ENCODE measurements at regions not wholly inside any gene's neighbourhood (a gene's known extent, or its start where the extent isn't known, plus 50 kb on each side); places are given as distances from the start of the nearest gene placed in this dataset.
"Not testable (repeated sequence)": the region's sequence is repeated elsewhere in the genome, so short reads cannot be mapped to it uniquely, and the experiment has no call there.

DNA sequence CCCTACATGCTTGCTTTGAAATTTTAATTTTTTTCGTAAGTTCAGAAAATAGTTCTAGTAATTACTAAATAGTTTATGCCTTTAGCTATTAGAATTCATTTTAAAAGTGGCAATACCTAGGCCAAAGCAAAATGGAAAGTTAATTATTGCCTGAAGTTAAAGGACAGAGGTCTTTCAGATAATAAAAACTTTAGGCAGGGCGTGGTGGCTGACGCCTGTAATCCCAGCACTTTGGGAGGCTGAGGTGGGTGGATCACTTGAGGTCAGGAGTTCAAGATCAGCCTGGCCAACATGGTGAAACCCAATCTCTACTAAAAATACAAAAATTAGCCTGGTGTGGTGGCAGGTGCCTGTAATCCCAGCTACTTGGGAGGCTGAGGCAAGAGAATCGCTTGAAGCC lies 65.9 kb upstream of the MARCKS start:
- CTCF ChIA-PET: interaction anchor here in 1 of 2 donors (0.7 kb wide), 1 partner anchor 1055 kb away, joined by 3 read pairs; no protein-coding TSS in a partner anchor

DNA sequence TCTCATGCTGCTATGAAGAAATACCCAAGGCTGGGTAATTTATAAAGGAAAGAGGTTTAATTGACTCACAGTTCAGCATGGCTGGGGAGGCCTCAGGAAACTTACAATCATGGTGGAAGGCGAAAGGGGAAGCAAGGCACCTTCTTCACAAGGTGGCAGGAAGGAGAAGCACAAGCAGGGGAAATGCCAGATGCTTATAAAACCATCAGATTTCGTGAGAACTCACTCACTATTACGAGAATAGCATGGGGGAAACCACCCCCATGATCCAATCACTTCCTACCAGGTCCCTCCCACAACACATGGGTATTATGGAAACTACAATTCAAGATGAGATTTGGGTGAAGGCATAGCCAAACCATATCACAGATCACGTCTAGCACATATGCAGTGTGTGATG lies 61.8 kb upstream of the MARCKS start:
- H3K27ac Mint-ChIP-seq; H3K4me3 ChIP-seq (ENCODE audit: control insufficient read depth in 1 of 2, extremely low read depth in 1 of 2, low read length in 1 of 2); POLR2A ChIA-PET; ATAC-seq (replicated peaks in 1 of 4); DNase-seq; H3K4me1 Mint-ChIP-seq; H3K9me3 Mint-ChIP-seq; H3K9me3 ChIP-seq; H3K27me3 Mint-ChIP-seq; H3K4me3 Mint-ChIP-seq; H3K36me3 ChIP-seq (ENCODE audit: control insufficient read depth in 2 of 2, extremely low read depth in 1 of 2, insufficient read depth in 1 of 2, low read length in 1 of 2); H3K27ac ChIP-seq (ENCODE audit: low read length); H3K27me3 ChIP-seq (replicated peaks in 1 of 2; ENCODE audit: control insufficient read depth in 2 of 2, extremely low read depth in 1 of 2, insufficient read depth in 2 of 2, low read length in 1 of 2); H3K4me1 ChIP-seq (ENCODE audit: control insufficient read depth in 1 of 2, extremely low read depth in 1 of 2, insufficient read depth in 2 of 2, low read length in 2 of 2); CTCF ChIA-PET; H3K36me3 Mint-ChIP-seq: not testable (repeated sequence)
- WGBS (ENCODE audit: insufficient coverage): no CpG with 5 or more reads among the region's 4 CpGs

More for the DNA sequence above, 65.9 kb upstream of the MARCKS start:
- DNase-seq; ATAC-seq (replicated peaks in 1 of 4); H3K4me3 Mint-ChIP-seq; H3K4me1 ChIP-seq (ENCODE audit: control insufficient read depth in 1 of 2, extremely low read depth in 1 of 2, insufficient read depth in 2 of 2, low read length in 2 of 2); H3K27ac Mint-ChIP-seq; H3K27me3 Mint-ChIP-seq; H3K4me3 ChIP-seq (ENCODE audit: control insufficient read depth in 1 of 2, extremely low read depth in 1 of 2, low read length in 1 of 2); H3K36me3 ChIP-seq (ENCODE audit: control insufficient read depth in 2 of 2, extremely low read depth in 1 of 2, insufficient read depth in 1 of 2, low read length in 1 of 2); H3K27ac ChIP-seq (ENCODE audit: low read length); H3K9me3 ChIP-seq; H3K36me3 Mint-ChIP-seq; H3K4me1 Mint-ChIP-seq; H3K9me3 Mint-ChIP-seq; H3K27me3 ChIP-seq (replicated peaks in 1 of 2; ENCODE audit: control insufficient read depth in 2 of 2, extremely low read depth in 1 of 2, insufficient read depth in 2 of 2, low read length in 1 of 2): not testable (repeated sequence)
- POLR2A ChIA-PET: interaction anchor here in 1 of 2 donors (0.6 kb wide), 1 partner anchor 22 kb away, joined by 4 read pairs; no protein-coding TSS in a partner anchor
- no CpG with 5 or more reads among the region's 4 CpGs for WGBS (ENCODE audit: insufficient coverage)

DNA sequence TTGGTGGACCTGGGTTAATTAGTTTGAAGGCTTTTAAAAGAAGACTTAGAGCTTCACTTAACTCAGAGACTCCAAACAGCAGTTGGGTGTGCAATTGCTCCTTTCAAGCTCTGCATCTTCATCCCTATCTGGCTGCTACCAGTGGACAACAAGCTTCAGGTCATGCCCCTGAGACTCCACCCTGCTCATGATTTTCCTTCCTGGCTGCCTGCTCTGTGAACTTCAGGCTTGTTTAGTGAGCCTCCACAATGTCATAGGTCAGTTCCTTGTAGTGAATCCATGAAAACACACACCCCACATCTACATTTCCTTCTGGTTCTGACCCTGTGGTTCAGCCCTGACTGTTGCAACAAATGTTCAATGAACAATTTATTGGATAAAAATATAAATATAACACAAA lies 61.1 kb upstream of the MARCKS start:
- no peak for ATAC-seq (replicated peaks in 1 of 4)
- peaks cover 6 to 10% of the 10 kb centered on the region in 2 donors for H3K27me3 Mint-ChIP-seq
- H3K27me3 ChIP-seq (replicated peaks in 1 of 2; ENCODE audit: control insufficient read depth in 2 of 2, extremely low read depth in 1 of 2, insufficient read depth in 2 of 2, low read length in 1 of 2): no peaks in the 10 kb centered on the region

DNA sequence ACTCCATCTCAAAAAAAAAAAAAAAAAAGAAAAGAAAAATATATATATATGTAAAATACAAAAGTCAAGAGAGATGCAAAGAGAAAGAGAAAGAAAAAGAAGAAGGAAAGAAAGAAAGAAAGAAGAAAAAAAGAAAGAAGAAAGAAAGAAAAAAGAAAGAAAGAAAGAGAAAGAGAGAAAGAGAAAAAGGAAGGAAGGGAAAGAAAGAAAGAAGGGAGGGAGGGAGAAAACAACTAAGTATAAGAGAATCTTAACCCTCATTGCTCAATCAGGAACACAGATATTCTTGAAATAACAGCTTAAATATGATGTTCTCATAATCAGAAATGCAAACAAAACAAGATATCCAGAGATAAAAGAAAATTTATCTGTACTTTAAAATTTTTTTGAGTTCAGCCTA lies 54.4 kb upstream of the MARCKS start:
- Histone ChIP-seq H3K36me3 (ENCODE audit: control insufficient read depth in 2 of 2, extremely low read depth in 1 of 2, insufficient read depth in 1 of 2, low read length in 1 of 2) (no peaks in the 10 kb centered on the region), H3K4me3 (ENCODE audit: control insufficient read depth in 1 of 2, extremely low read depth in 1 of 2, low read length in 1 of 2) (no peak overlapping the region), H3K27ac (ENCODE audit: low read length) (no peak overlapping the region), H3K4me1 (ENCODE audit: control insufficient read depth in 1 of 2, extremely low read depth in 1 of 2, insufficient read depth in 2 of 2, low read length in 2 of 2) (no peaks in the 10 kb centered on the region), H3K27me3 (replicated peaks in 1 of 2; ENCODE audit: control insufficient read depth in 2 of 2, extremely low read depth in 1 of 2, insufficient read depth in 2 of 2, low read length in 1 of 2) (no peaks in the 10 kb centered on the region), H3K9me3 (no peaks in the 10 kb centered on the region)
- ChIA-PET CTCF (no interaction called here), POLR2A (interaction anchor here in 1 of 2 donors (0.7 kb wide), 2 partner anchors 1529 to 1622 kb away, joined by 4 to 9 read pairs; no protein-coding TSS in a partner anchor)
- Mint-ChIP-seq H3K9me3 (no peaks in the 10 kb centered on the region), H3K27ac (no peak overlapping the region), H3K4me3 (no peak overlapping the region), H3K4me1 (no peaks in the 10 kb centered on the region), H3K36me3 (no peaks in the 10 kb centered on the region), H3K27me3 (peaks cover 4 to 5% of the 10 kb centered on the region in 2 donors)
- no peak for DNase-seq
- ATAC-seq (replicated peaks in 1 of 4): no peak

More for the DNA sequence above, 61.1 kb upstream of the MARCKS start:
- Mint-ChIP-seq H3K9me3 (no peaks in the 10 kb centered on the region), H3K36me3 (no peaks in the 10 kb centered on the region), H3K4me3 (no peak overlapping the region), H3K27ac (no peak overlapping the region), H3K4me1 (no peaks in the 10 kb centered on the region)
- DNase-seq: no peak
- no peak overlapping the region for H3K4me3 ChIP-seq (ENCODE audit: control insufficient read depth in 1 of 2, extremely low read depth in 1 of 2, low read length in 1 of 2)
- H3K9me3 ChIP-seq: no peaks in the 10 kb centered on the region
- POLR2A ChIA-PET: no interaction called here
- no peaks in the 10 kb centered on the region for H3K4me1 ChIP-seq (ENCODE audit: control insufficient read depth in 1 of 2, extremely low read depth in 1 of 2, insufficient read depth in 2 of 2, low read length in 2 of 2)
- H3K27ac ChIP-seq (ENCODE audit: low read length): no peak overlapping the region
- CTCF ChIA-PET: no interaction called here
- H3K36me3 ChIP-seq (ENCODE audit: control insufficient read depth in 2 of 2, extremely low read depth in 1 of 2, insufficient read depth in 1 of 2, low read length in 1 of 2): no peaks in the 10 kb centered on the region

DNA sequence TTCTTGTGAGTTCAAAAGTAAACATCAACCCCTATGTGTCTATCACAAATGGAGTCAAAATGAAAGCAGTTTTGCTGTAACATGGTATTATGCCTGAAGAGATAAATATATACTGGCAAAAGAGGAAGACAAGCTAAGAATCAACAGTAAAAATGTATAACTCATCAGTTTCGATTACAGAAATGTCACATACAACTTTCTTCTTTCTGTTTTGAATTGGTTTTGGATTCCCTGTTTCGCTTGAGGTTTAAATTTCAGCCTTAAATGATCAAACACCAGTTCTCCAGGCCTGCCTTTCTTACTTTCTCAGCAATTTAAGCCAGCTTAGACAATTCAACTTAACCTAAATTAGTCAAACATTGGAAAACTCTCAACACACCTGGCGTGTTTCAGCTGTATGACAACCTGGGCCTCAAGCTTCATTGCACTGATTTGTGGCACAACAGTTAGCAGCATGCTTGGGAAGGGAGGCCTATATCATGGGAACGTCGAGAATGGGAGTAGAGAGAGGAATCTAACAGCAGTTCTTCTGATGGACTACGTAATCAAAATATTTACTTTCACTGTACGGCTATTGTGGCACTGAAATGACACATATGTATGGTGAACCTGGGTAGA lies 51.9 kb upstream of the MARCKS start:
- ATAC-seq (replicated peaks in 1 of 4) (no peak), DNase-seq (no peak)
- Histone ChIP-seq H3K4me3 (ENCODE audit: control insufficient read depth in 1 of 2, extremely low read depth in 1 of 2, low read length in 1 of 2) (no peak overlapping the region), H3K27me3 (replicated peaks in 1 of 2; ENCODE audit: control insufficient read depth in 2 of 2, extremely low read depth in 1 of 2, insufficient read depth in 2 of 2, low read length in 1 of 2) (no peaks in the 10 kb centered on the region), H3K9me3 (no peaks in the 10 kb centered on the region), H3K36me3 (ENCODE audit: control insufficient read depth in 2 of 2, extremely low read depth in 1 of 2, insufficient read depth in 1 of 2, low read length in 1 of 2) (no peaks in the 10 kb centered on the region), H3K27ac (ENCODE audit: low read length) (no peak overlapping the region), H3K4me1 (ENCODE audit: control insufficient read depth in 1 of 2, extremely low read depth in 1 of 2, insufficient read depth in 2 of 2, low read length in 2 of 2) (peaks cover 0 to 2% of the 10 kb centered on the region in 2 experiments)
- H3K9me3 Mint-ChIP-seq: no peaks in the 10 kb centered on the region
- H3K36me3 Mint-ChIP-seq: no peaks in the 10 kb centered on the region
- H3K27ac Mint-ChIP-seq: no peak overlapping the region
- H3K4me1 Mint-ChIP-seq: peaks cover 5 to 7% (median 7%) of the 10 kb centered on the region in 3 donors
- WGBS (ENCODE audit: insufficient coverage): 60% methylated on average over 3 of the region's 7 CpGs
- ChIA-PET CTCF (no interaction called here), POLR2A (no interaction called here)
- H3K4me3 Mint-ChIP-seq: no peak overlapping the region
- H3K27me3 Mint-ChIP-seq: peaks cover 2 to 4% of the 10 kb centered on the region in 2 donors

DNA sequence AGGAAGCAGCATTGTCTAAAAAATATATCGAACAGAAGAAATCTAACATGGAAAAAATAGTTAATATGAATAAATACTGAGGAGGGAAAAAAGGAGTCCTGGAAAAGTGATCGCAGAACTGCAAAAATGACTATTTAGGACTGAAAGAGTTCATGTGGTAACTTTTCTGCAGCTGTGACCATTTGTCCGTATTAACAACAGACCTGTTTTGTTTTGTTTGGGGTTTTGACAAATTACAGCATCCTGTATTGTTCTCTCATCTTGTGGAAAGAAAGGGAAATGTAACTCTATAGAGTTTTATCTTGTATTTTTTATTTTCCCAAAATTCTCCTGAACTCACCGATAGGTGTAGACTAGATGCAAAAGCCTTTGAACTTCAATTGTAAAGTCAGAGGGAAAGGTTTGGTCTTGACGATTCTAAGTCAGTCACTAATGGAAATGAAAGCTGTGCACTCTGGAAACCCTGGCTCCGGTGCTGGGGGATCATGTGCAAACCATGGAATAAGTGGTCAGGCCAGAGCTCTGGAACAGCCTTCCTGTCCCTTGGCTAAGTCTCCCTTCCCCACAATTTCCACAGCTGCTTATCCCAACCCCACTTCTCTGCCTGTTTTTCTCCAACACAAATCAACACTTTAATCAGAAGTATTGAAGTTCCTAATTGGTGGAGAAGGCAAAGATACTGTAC lies 51.2 kb upstream of the MARCKS start:
- Histone ChIP-seq H3K9me3 (no peaks in the 10 kb centered on the region), H3K4me3 (ENCODE audit: control insufficient read depth in 1 of 2, extremely low read depth in 1 of 2, low read length in 1 of 2) (no peak overlapping the region), H3K27me3 (replicated peaks in 1 of 2; ENCODE audit: control insufficient read depth in 2 of 2, extremely low read depth in 1 of 2, insufficient read depth in 2 of 2, low read length in 1 of 2) (no peaks in the 10 kb centered on the region), H3K4me1 (ENCODE audit: control insufficient read depth in 1 of 2, extremely low read depth in 1 of 2, insufficient read depth in 2 of 2, low read length in 2 of 2) (peaks cover 0 to 2% of the 10 kb centered on the region in 2 experiments), H3K36me3 (ENCODE audit: control insufficient read depth in 2 of 2, extremely low read depth in 1 of 2, insufficient read depth in 1 of 2, low read length in 1 of 2) (no peaks in the 10 kb centered on the region), H3K27ac (ENCODE audit: low read length) (no peak overlapping the region)
- ATAC-seq (replicated peaks in 1 of 4) (no peak), DNase-seq (no peak)
- Mint-ChIP-seq H3K27me3 (no peaks in the 10 kb centered on the region), H3K4me3 (no peak overlapping the region), H3K27ac (no peak overlapping the region), H3K36me3 (no peaks in the 10 kb centered on the region), H3K9me3 (no peaks in the 10 kb centered on the region), H3K4me1 (peaks cover 5 to 7% (median 7%) of the 10 kb centered on the region in 3 donors)
- WGBS (ENCODE audit: insufficient coverage): 94% methylated on average over 4 of the region's 6 CpGs
- CTCF ChIA-PET: interaction anchor here in 1 of 2 donors (0.6 kb wide), 1 partner anchor 1627 kb away, joined by 3 read pairs; no protein-coding TSS in a partner anchor
- POLR2A ChIA-PET: no interaction called here
